Mucosa of stomach (tissue), 1 donor: ENCODE measurements at regions not wholly inside any gene's neighbourhood (a gene's known extent, or its start where the extent isn't known, plus 50 kb on each side); places are given as distances from the start of the nearest gene placed in this dataset.

ENCODE experiments used
- H3K27me3 ChIP-seq: one replicate; pipeline ENCODE4 v1.7.0; 2013; ENCODE audit warnings: mild to moderate bottlenecking, low read length; ENCODE audit not compliant: control insufficient read depth, insufficient read depth
- H3K36me3 ChIP-seq: one replicate; pipeline ENCODE4 v1.7.0; 2013; ENCODE audit warnings: low read length; ENCODE audit not compliant: control insufficient read depth, insufficient read depth
- H3K4me1 ChIP-seq: one replicate; pipeline ENCODE4 v1.7.0; 2013; ENCODE audit warnings: mild to moderate bottlenecking, low read length; ENCODE audit not compliant: control insufficient read depth, insufficient read depth
- H3K4me3 ChIP-seq: one replicate; pipeline ENCODE4 v1.7.0; 2013; ENCODE audit warnings: low read length
- H3K9ac ChIP-seq: one replicate; pipeline ENCODE4 v1.7.0; 2013; ENCODE audit warnings: mild to moderate bottlenecking, low read length, moderate library complexity
- H3K9me3 ChIP-seq: one replicate; pipeline ENCODE4 v1.7.0; 2013; ENCODE audit warnings: mild to moderate bottlenecking, low read length, moderate library complexity; ENCODE audit not compliant: control insufficient read depth
- donor health status: Pancreatic carcinoma.

GRCh38 chr18:37662546-37663339, 97.1 kb upstream of the CELF4 start:
- no peaks in the 10 kb centered on the region for H3K27me3 ChIP-seq
- no peaks in the 10 kb centered on the region for H3K36me3 ChIP-seq
- no peak overlapping the region for H3K9ac ChIP-seq
- H3K4me1 ChIP-seq: no peaks in the 10 kb centered on the region
- H3K4me3 ChIP-seq: no peak overlapping the region
- no peaks in the 10 kb centered on the region for H3K9me3 ChIP-seq

GRCh38 chr18:37662099-37662498, 96.5 kb upstream of the CELF4 start:
- Histone ChIP-seq H3K4me3 (no peak overlapping the region), H3K4me1 (no peaks in the 10 kb centered on the region), H3K9ac (no peak overlapping the region), H3K36me3 (no peaks in the 10 kb centered on the region), H3K9me3 (no peaks in the 10 kb centered on the region), H3K27me3 (no peaks in the 10 kb centered on the region)

GRCh38 chr18:37661478-37661877, 95.9 kb upstream of the CELF4 start:
- Histone ChIP-seq H3K9ac (no peak overlapping the region), H3K36me3 (no peaks in the 10 kb centered on the region), H3K27me3 (no peaks in the 10 kb centered on the region), H3K4me3 (no peak overlapping the region), H3K9me3 (no peaks in the 10 kb centered on the region), H3K4me1 (no peaks in the 10 kb centered on the region)

- no peaks in the 10 kb centered on the region for H3K4me1 ChIP-seq
- H3K27me3 ChIP-seq: no peaks in the 10 kb centered on the region
- H3K9ac ChIP-seq: no peak overlapping the region
- no peaks in the 10 kb centered on the region for H3K36me3 ChIP-seq
- no peaks in the 10 kb centered on the region for H3K9me3 ChIP-seq
- no peak overlapping the region for H3K4me3 ChIP-seq
Measured at GRCh38 chr18:37661061-37661460, 95.5 kb upstream of the CELF4 start.

DNA sequence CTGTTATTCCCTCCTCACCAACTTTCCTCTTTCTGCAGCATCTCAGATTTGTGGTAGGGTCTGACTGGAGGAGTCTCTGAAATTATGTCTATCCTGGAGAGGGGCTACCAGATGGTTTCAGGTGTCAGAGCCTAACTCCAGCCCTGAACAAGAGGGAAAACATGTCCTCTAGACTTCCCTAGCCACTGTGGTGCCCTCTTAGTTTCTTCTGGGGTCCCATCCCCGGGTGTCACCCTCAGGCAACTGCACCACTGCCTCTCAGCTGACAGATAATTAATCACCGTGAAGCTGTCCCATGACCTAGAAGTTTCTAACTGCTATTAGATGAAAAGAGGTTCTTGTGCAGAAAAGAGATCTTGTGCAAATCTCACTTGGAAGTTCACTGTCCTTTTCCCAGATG, 95.1 kb upstream of the CELF4 start:
- Histone ChIP-seq H3K27me3 (no peaks in the 10 kb centered on the region), H3K4me1 (no peaks in the 10 kb centered on the region), H3K4me3 (no peak overlapping the region)

DNA sequence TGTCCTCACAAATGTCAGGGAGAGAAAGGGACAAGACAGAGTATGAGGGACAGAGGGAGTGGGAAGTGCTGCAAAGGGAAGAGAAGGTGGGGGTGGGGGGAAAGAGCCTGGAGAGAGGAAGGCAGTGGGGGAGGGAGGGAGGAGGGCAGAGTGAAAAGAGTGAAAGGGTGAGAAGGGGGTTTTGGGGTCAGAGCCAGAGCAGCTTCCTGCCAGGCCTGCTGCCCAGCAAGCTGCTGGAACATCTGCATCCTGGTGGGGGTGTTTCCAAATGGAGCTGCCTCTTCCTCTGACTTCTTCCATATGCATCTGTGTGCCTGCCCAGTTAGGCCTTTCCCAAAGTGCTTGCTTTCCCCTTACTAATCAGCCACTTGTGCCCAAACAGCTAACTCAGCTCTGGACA, 94.3 kb upstream of the CELF4 start:
- H3K4me3 ChIP-seq: no peak overlapping the region
- H3K36me3 ChIP-seq: no peaks in the 10 kb centered on the region
- no peaks in the 10 kb centered on the region for H3K27me3 ChIP-seq
- H3K9me3 ChIP-seq: no peaks in the 10 kb centered on the region
- H3K9ac ChIP-seq: no peak overlapping the region
- no peaks in the 10 kb centered on the region for H3K4me1 ChIP-seq

More for the DNA sequence above, 95.1 kb upstream of the CELF4 start:
- no peaks in the 10 kb centered on the region for H3K36me3 ChIP-seq
- no peaks in the 10 kb centered on the region for H3K9me3 ChIP-seq
- H3K9ac ChIP-seq: no peak overlapping the region

- no peak overlapping the region for H3K9ac ChIP-seq
Measured at GRCh38 chr18:37658894-37659293, 93.3 kb upstream of the CELF4 start.

GRCh38 chr18:37657493-37657892, 91.9 kb upstream of the CELF4 start:
- Histone ChIP-seq H3K9ac (no peak overlapping the region), H3K36me3 (no peaks in the 10 kb centered on the region), H3K4me3 (no peak overlapping the region), H3K9me3 (no peaks in the 10 kb centered on the region), H3K4me1 (no peaks in the 10 kb centered on the region), H3K27me3 (no peaks in the 10 kb centered on the region)

More at GRCh38 chr18:37658894-37659293, 93.3 kb upstream of the CELF4 start:
- H3K9me3 ChIP-seq: no peaks in the 10 kb centered on the region
- H3K4me1 ChIP-seq: no peaks in the 10 kb centered on the region
- no peaks in the 10 kb centered on the region for H3K27me3 ChIP-seq
- no peak overlapping the region for H3K4me3 ChIP-seq
- no peaks in the 10 kb centered on the region for H3K36me3 ChIP-seq

GRCh38 chr18:37654731-37655369, 89.3 kb upstream of the CELF4 start:
- Histone ChIP-seq H3K9ac (no peak overlapping the region), H3K9me3 (no peaks in the 10 kb centered on the region), H3K36me3 (no peaks in the 10 kb centered on the region), H3K4me3 (no peak overlapping the region), H3K27me3 (no peaks in the 10 kb centered on the region), H3K4me1 (no peaks in the 10 kb centered on the region)

- H3K4me3 ChIP-seq: no peak overlapping the region
- H3K9me3 ChIP-seq: no peaks in the 10 kb centered on the region
- no peaks in the 10 kb centered on the region for H3K4me1 ChIP-seq
- H3K36me3 ChIP-seq: no peaks in the 10 kb centered on the region
- H3K9ac ChIP-seq: no peak overlapping the region
- H3K27me3 ChIP-seq: no peaks in the 10 kb centered on the region
Measured at GRCh38 chr18:37654034-37654433, 88.4 kb upstream of the CELF4 start.

- Histone ChIP-seq H3K36me3 (no peaks in the 10 kb centered on the region), H3K27me3 (no peaks in the 10 kb centered on the region), H3K4me3 (no peak overlapping the region), H3K4me1 (no peaks in the 10 kb centered on the region), H3K9ac (no peak overlapping the region), H3K9me3 (no peaks in the 10 kb centered on the region)
Measured at GRCh38 chr18:37653618-37654017, 88.0 kb upstream of the CELF4 start.

GRCh38 chr18:37649930-37650329, 84.3 kb upstream of the CELF4 start:
- no peaks in the 10 kb centered on the region for H3K36me3 ChIP-seq
- H3K4me1 ChIP-seq: no peaks in the 10 kb centered on the region
- no peak overlapping the region for H3K9ac ChIP-seq
- no peaks in the 10 kb centered on the region for H3K9me3 ChIP-seq
- H3K27me3 ChIP-seq: no peaks in the 10 kb centered on the region
- H3K4me3 ChIP-seq: no peak overlapping the region
